GM12875 (cell line): ENCODE measurements at regions not wholly inside any gene's neighbourhood (a gene's known extent, or its start where the extent isn't known, plus 50 kb on each side); places are given as distances from the start of the nearest gene placed in this dataset.

Experiments
- H3K4me3 ChIP-seq: one replicate; pipeline ENCODE4 v1.5.1; 2011; ENCODE audit warnings: low read depth, low read length, control low read depth
- CTCF ChIP-seq: IDR thresholded peaks from 2 replicates; pipeline ENCODE4 v1.5.1; 2011; ENCODE audit warnings: low read depth, mild to moderate bottlenecking, control low read depth, inconsistent platforms, low read length, moderate library complexity, borderline replicate concordance; ENCODE audit not compliant: insufficient read depth

- no peak overlapping the region for H3K4me3 ChIP-seq
Observed at GRCh38 chr13:57933606-57934005, 302.1 kb downstream of the PCDH17 start.

GRCh38 chr13:57935965-57936364, 304.4 kb downstream of the PCDH17 start:
- TF ChIP-seq CTCF, result no peak
- H3K4me3 ChIP-seq, result no peak overlapping the region

More at GRCh38 chr13:57933606-57934005, 302.1 kb downstream of the PCDH17 start:
- TF ChIP-seq CTCF, result no peak

GRCh38 chr13:57946361-57946760, 314.8 kb downstream of the PCDH17 start:
- no peak for TF ChIP-seq CTCF
- no peak overlapping the region for H3K4me3 ChIP-seq

- H3K4me3 ChIP-seq, result no peak overlapping the region
- TF ChIP-seq CTCF, result no peak
Observed at GRCh38 chr13:57948884-57949283, 317.3 kb downstream of the PCDH17 start.

GRCh38 chr13:57969951-57970350, 338.4 kb downstream of the PCDH17 start:
- H3K4me3 ChIP-seq, result no peak overlapping the region
- TF ChIP-seq CTCF, result no peak

GRCh38 chr13:57970404-57970803, 338.9 kb downstream of the PCDH17 start:
- H3K4me3 ChIP-seq, result no peak overlapping the region
- TF ChIP-seq CTCF, result no peak

- TF ChIP-seq CTCF, result no peak
- H3K4me3 ChIP-seq, result no peak overlapping the region
Observed at GRCh38 chr13:57982782-57983181, 351.2 kb downstream of the PCDH17 start.
